ENCODE measurements at regions not wholly inside any gene's neighbourhood (a gene's known extent, or its start where the extent isn't known, plus 50 kb on each side); places are given as distances from the start of the nearest gene placed in this dataset.

- TF ChIP-seq HSF1 (IDR thresholded peaks at IDR 0.05; ENCODE audit: low read depth, low read length), result no peak
- TF ChIP-seq NR2F1 (conservative IDR thresholded peaks at IDR 0.05), result no peak
- TF ChIP-seq YBX1 (IDR thresholded peaks at IDR 0.05), result no peak
- TF ChIP-seq NFYA (IDR thresholded peaks at IDR 0.05; ENCODE audit: borderline replicate concordance, low read depth, low read length), result no peak
- TF ChIP-seq PAX8 (IDR thresholded peaks at IDR 0.05), result no peak
- TF ChIP-seq RELA (IDR thresholded peaks at IDR 0.05; ENCODE audit: borderline replicate concordance, partially characterized antibody), result no peak
Observed at GRCh38 chr1:29963946-29964345, 727.6 kb downstream of the PTPRU start (continued).

GRCh38 chr1:29962831-29963247 is 726.5 kb downstream of the PTPRU start:
- no peak overlapping the region for H3K4me3 ChIP-seq
- ChIA-PET POLR2A (no interaction called here), CTCF (no interaction called here), RAD21 (ENCODE audit: unreplicated experiment) (no interaction called here), SMC1A (ENCODE audit: uncharacterized antibody, unreplicated experiment) (no interaction called here)
- H3K79me2 ChIP-seq (ENCODE audit: control insufficient read depth, insufficient read depth, low read length), result no peaks in the 10 kb centered on the region
- H3K4me1 ChIP-seq (ENCODE audit: control insufficient read depth, insufficient read depth, low read length), result no peaks in the 10 kb centered on the region
- H3K27ac ChIP-seq (ENCODE audit: control insufficient read depth, insufficient read depth), result no peak overlapping the region
- no peaks in the 10 kb centered on the region for H3K36me3 ChIP-seq (ENCODE audit: control insufficient read depth in 2 of 2, insufficient read depth in 2 of 2, low read length in 1 of 2)
- FAIRE-seq (no peak), DNase-seq (ENCODE audit: low read depth, low spot score) (no peak), ATAC-seq (no peak)
- no TSS peak for BruUV-seq (replicated peaks)
- no peak overlapping the region for H3K9ac ChIP-seq (ENCODE audit: control insufficient read depth, insufficient read depth, low read length)
- no peaks in the 10 kb centered on the region for H4K20me1 ChIP-seq (ENCODE audit: control insufficient read depth, insufficient read depth)
- no peaks in the 10 kb centered on the region; a peak in 1 of 4 replicates for H3K27me3 ChIP-seq (replicated peaks in 1 of 2; ENCODE audit: control insufficient read depth in 2 of 2, insufficient read depth in 2 of 2, low read length in 1 of 2)
- in situ Hi-C loops (cut with MboI), result no loop called here
- 17% methylated on average over 3 of the region's 3 CpGs for WGBS (ENCODE audit: insufficient coverage, insufficient replicate concordance, low lambda C conversion rate, missing lambda C conversion rate)
- H3K9me3 ChIP-seq (replicated peaks; ENCODE audit: control insufficient read depth, insufficient read depth, low read length), result no peaks in the 10 kb centered on the region
- intact Hi-C loops (cut with micrococcal nuclease; ENCODE audit: unreplicated experiment), result no loop called here
- H2AFZ ChIP-seq (ENCODE audit: control insufficient read depth, low read depth, low read length), result no peak overlapping the region
- no peak overlapping the region for H3K4me2 ChIP-seq (ENCODE audit: control insufficient read depth, insufficient read depth)
- TF ChIP-seq CHD2 (IDR thresholded peaks at IDR 0.05; ENCODE audit: borderline replicate concordance, low read depth, low read length) (no peak), BCL11A (IDR thresholded peaks at IDR 0.05; ENCODE audit: low read depth, low read length) (no peak), EP300 (IDR thresholded peaks at IDR 0.05; ENCODE audit: borderline replicate concordance in 1 of 2, control insufficient read depth in 1 of 2, low read depth in 2 of 2, low read length in 2 of 2) (no peak), FOXM1 (IDR thresholded peaks at IDR 0.05; ENCODE audit: low read depth, low read length) (no peak), NBN (IDR thresholded peaks at IDR 0.05) (no peak), IRF3 (IDR thresholded peaks at IDR 0.05) (no peak), CTCF (IDR thresholded peaks at IDR 0.05 in 2 of 3, conservative IDR thresholded peaks at IDR 0.05 in 1 of 3; ENCODE audit: control insufficient read depth in 2 of 3, extremely low read depth in 1 of 3, insufficient read depth in 1 of 3, low read depth in 3 of 3, low read length in 3 of 3) (no peak), ATF7 (IDR thresholded peaks at IDR 0.05; ENCODE audit: low read depth) (no peak), ELK1 (IDR thresholded peaks at IDR 0.05; ENCODE audit: low read depth, low read length) (no peak), RELA (IDR thresholded peaks at IDR 0.05; ENCODE audit: borderline replicate concordance, partially characterized antibody) (no peak), CREM (IDR thresholded peaks at IDR 0.05; ENCODE audit: low read depth) (no peak)
